GM10248 (cell line): ENCODE measurements at regions not wholly inside any gene's neighbourhood (a gene's known extent, or its start where the extent isn't known, plus 50 kb on each side); places are given as distances from the start of the nearest gene placed in this dataset.

Experiments
- CTCF ChIA-PET: fragments of 300-600 bp; sonication (Branson Sonifier 250); formaldehyde crosslinking; extraction: SDS; loops from one replicate; lab custom pipeline; 2021; ENCODE audit warnings: antibody characterized with exemption; lab: Yijun Ruan, JAX
- POLR2A ChIA-PET: fragments of 350-650 bp; sonication (Branson Sonifier 250); formaldehyde crosslinking; extraction: SDS; loops from one replicate; lab custom pipeline; 2020; ENCODE audit warnings: antibody characterized with exemption; lab: Yijun Ruan, JAX
- DNase-seq: peaks from one replicate; pipeline ENCODE4 v3.0.0; 2012; ENCODE audit errors: extremely low spot score
- TF ChIP-seq, protein P1 (sequence below): IDR thresholded peaks from 2 replicates; pipeline ENCODE4 v1.5.1; 2012; ENCODE audit warnings: mild to moderate bottlenecking, low read depth; ENCODE audit errors: extremely low read depth, missing control alignments, control extremely low read depth

GRCh38 chr13:77388944-77389624, 62.2 kb upstream of the MYCBP2 start:
- POLR2A ChIA-PET: no interaction called here
- TF ChIP-seq, protein P1, sequence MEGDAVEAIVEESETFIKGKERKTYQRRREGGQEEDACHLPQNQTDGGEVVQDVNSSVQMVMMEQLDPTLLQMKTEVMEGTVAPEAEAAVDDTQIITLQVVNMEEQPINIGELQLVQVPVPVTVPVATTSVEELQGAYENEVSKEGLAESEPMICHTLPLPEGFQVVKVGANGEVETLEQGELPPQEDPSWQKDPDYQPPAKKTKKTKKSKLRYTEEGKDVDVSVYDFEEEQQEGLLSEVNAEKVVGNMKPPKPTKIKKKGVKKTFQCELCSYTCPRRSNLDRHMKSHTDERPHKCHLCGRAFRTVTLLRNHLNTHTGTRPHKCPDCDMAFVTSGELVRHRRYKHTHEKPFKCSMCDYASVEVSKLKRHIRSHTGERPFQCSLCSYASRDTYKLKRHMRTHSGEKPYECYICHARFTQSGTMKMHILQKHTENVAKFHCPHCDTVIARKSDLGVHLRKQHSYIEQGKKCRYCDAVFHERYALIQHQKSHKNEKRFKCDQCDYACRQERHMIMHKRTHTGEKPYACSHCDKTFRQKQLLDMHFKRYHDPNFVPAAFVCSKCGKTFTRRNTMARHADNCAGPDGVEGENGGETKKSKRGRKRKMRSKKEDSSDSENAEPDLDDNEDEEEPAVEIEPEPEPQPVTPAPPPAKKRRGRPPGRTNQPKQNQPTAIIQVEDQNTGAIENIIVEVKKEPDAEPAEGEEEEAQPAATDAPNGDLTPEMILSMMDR: no peak
- CTCF ChIA-PET: interaction anchor here (0.7 to 2.3 kb wide), 12 partner anchors 9 to 89 kb away, joined by 3 to 10 read pairs (median 4); no protein-coding TSS in a partner anchor
- DNase-seq: no peak

DNA sequence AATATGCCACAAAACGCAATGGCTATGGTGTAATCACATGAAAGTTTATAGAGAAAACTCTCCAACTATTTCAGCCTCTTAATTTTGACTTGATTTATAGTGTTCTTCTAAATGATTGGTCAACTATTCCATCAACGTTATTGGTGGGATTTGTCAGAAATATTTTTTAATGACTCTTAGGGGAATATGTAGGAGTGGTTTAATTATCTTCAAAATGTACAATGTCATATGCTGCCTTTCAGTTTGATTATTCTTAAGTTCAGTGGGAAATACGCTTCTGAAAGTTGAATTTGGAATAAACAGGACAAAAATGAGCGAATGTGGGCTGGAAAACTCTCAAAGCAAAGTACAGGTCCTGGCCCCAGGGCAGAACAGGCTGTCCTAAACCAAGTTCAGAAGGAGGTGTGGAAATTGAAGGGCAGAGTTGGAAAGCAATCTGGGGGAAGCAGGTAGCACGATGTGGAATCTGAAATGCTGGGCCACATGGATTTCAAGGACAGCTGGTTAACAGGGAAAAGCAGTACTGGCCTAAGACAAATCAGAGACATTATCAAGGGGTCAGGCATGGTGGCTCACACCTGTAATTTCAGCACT, 60.8 kb upstream of the MYCBP2 start:
- DNase-seq: no peak
- TF ChIP-seq, protein P1: no peak
- CTCF ChIA-PET: interaction anchor here (1.2 to 2.1 kb wide), 5 partner anchors 18 to 55 kb away, joined by 3 to 9 read pairs (median 4); no protein-coding TSS in a partner anchor
- POLR2A ChIA-PET: no interaction called here

- CTCF ChIA-PET: interaction anchor here (1.4 kb wide), 1 partner anchor 24 kb away, joined by 3 read pairs; no protein-coding TSS in a partner anchor
- peak; percentile 28 for DNase-seq
- TF ChIP-seq, protein P1: no peak
- POLR2A ChIA-PET: no interaction called here
Observed at GRCh38 chr13:77386880-77387606, 60.1 kb upstream of the MYCBP2 start.

GRCh38 chr13:77386046-77386445, 59.2 kb upstream of the MYCBP2 start:
- no peak for DNase-seq
- ChIA-PET POLR2A (no interaction called here), CTCF (interaction anchor here (1.5 kb wide), 1 partner anchor 17 kb away, joined by 3 read pairs; no protein-coding TSS in a partner anchor)
- TF ChIP-seq, protein P1: no peak

DNA sequence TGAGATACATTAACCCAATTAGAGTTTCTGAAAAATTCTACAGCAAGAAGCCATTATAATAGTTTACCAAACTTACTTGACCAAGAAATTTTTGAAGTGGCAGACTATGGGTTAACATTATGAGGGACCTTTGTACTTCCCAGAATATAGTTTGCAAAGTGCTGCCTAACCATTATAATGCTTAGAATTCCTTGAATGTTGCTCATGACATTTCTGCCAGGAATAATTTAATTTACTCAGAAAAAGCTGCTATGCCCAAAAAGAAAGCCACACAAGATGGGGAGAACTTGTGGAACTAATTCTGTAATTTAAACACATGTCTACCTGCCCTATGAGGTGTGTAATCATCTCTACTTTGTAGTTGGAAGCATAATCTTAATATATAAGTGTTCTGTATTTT, 58.1 kb upstream of the MYCBP2 start:
- ChIA-PET POLR2A (no interaction called here), CTCF (interaction anchor here (1.4 to 1.5 kb wide), 2 partner anchors 16 to 18 kb away, joined by 3 read pairs; no protein-coding TSS in a partner anchor)
- TF ChIP-seq, protein P1: no peak
- no peak for DNase-seq

DNA sequence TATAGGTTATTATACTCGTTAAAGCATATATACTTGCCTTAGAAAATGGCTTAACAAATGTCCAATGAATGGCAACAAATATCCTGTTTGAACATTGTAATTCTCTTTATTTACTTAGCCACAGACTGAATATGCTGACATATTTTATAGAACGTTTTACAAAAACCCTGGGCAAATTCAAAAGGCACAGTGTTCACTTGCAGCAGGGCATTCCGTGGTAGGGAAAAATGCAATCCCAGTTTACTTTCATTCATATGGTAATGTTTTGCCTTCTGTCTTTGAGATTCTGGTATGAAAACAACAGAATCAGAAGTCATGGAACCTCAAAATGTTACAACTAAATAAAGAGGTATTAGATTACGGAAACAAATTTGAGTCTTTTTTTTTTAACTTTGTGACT, 56.2 kb upstream of the MYCBP2 start:
- ChIA-PET POLR2A (no interaction called here), CTCF (interaction anchor here (0.8 to 1.3 kb wide), 3 partner anchors 14 to 43 kb away, joined by 3 to 5 read pairs (median 3); no protein-coding TSS in a partner anchor)
- DNase-seq: no peak
- TF ChIP-seq, protein P1: no peak
